BJ (cell line): ENCODE measurements at regions not wholly inside any gene's neighbourhood (a gene's known extent, or its start where the extent isn't known, plus 50 kb on each side); places are given as distances from the start of the nearest gene placed in this dataset.

Source experiments
- CTCF ChIA-PET: fragments of 350-600 bp; formaldehyde crosslinking; extraction: SDS; loops from one replicate; lab custom pipeline; 2021; ENCODE audit warnings: antibody characterized with exemption, inconsistent platforms; lab: Yijun Ruan, JAX
- POLR2A ChIA-PET: fragments of 300-600 bp; sonication (Branson Sonifier 250); formaldehyde crosslinking; extraction: SDS; loops from one replicate; lab custom pipeline; 2021; ENCODE audit warnings: antibody characterized with exemption; lab: Charles Lee
- DNase-seq: peaks from one replicate; pipeline ENCODE4 v3.0.0-alpha.2; 2011; ENCODE audit warnings: low read depth
- H3K27me3 ChIP-seq: 2 replicates; pipeline ENCODE4 v1.6.0; 2011; ENCODE audit warnings: low read length; ENCODE audit not compliant: control insufficient read depth, insufficient read depth
- H3K36me3 ChIP-seq: 2 replicates; pipeline ENCODE4 v1.5.1; 2011; ENCODE audit warnings: low read length; ENCODE audit not compliant: control insufficient read depth, insufficient read depth
- H3K4me3 ChIP-seq: 2 replicates; pipeline ENCODE4 v1.5.1; 2011; ENCODE audit warnings: low read depth, mild to moderate bottlenecking, control low read depth, low read length
- CTCF ChIP-seq: IDR thresholded peaks from 2 replicates; pipeline ENCODE4 v1.5.1; 2011; ENCODE audit warnings: low read depth, mild to moderate bottlenecking, control low read depth, inconsistent platforms, low read length, moderate library complexity; ENCODE audit not compliant: insufficient read depth

GRCh38 chr3:144197116-144197515, 225.5 kb downstream of the DIPK2A start:
- no peak for DNase-seq
- POLR2A ChIA-PET = no interaction called here
- CTCF ChIA-PET = interaction anchor here (0.6 kb wide), 1 partner anchor 42 kb away, joined by 3 read pairs; no protein-coding TSS in a partner anchor
- TF ChIP-seq CTCF = no peak
- no peak overlapping the region for H3K4me3 ChIP-seq
- no peaks in the 10 kb centered on the region for H3K36me3 ChIP-seq
- H3K27me3 ChIP-seq = no peaks in the 10 kb centered on the region

- H3K4me3 ChIP-seq = no peak overlapping the region
- no peak for DNase-seq
- TF ChIP-seq CTCF = no peak
- no peaks in the 10 kb centered on the region for H3K36me3 ChIP-seq
- ChIA-PET CTCF (interaction anchor here (0.6 kb wide), 1 partner anchor 41 kb away, joined by 3 read pairs; no protein-coding TSS in a partner anchor), POLR2A (no interaction called here)
- H3K27me3 ChIP-seq = no peaks in the 10 kb centered on the region
Observed at GRCh38 chr3:144197582-144197981, 226.0 kb downstream of the DIPK2A start.

- ChIA-PET POLR2A (no interaction called here), CTCF (no interaction called here)
- Histone ChIP-seq H3K4me3 (no peak overlapping the region), H3K36me3 (no peaks in the 10 kb centered on the region), H3K27me3 (no peaks in the 10 kb centered on the region)
- DNase-seq = no peak
- TF ChIP-seq CTCF = no peak
Observed at GRCh38 chr3:144200004-144200403, 228.4 kb downstream of the DIPK2A start.

GRCh38 chr3:144200466-144200865, 228.8 kb downstream of the DIPK2A start:
- TF ChIP-seq CTCF = no peak
- H3K4me3 ChIP-seq = no peak overlapping the region
- ChIA-PET POLR2A (no interaction called here), CTCF (no interaction called here)
- H3K27me3 ChIP-seq = no peaks in the 10 kb centered on the region
- no peak for DNase-seq
- no peaks in the 10 kb centered on the region for H3K36me3 ChIP-seq

GRCh38 chr3:144221761-144222160, 250.1 kb downstream of the DIPK2A start:
- ChIA-PET POLR2A (no interaction called here), CTCF (no interaction called here)
- no peak for TF ChIP-seq CTCF
- no peak overlapping the region for H3K4me3 ChIP-seq
- H3K27me3 ChIP-seq = no peaks in the 10 kb centered on the region
- DNase-seq = no peak
- no peaks in the 10 kb centered on the region for H3K36me3 ChIP-seq
